Vagina (tissue), 2 donors: ENCODE measurements at regions not wholly inside any gene's neighbourhood (a gene's known extent, or its start where the extent isn't known, plus 50 kb on each side); places are given as distances from the start of the nearest gene placed in this dataset.
"Not testable (repeated sequence)": the region's sequence is repeated elsewhere in the genome, so short reads cannot be mapped to it uniquely, and the experiment has no call there.

Experiments
- DNase-seq, 2 donors: peaks; one replicate each; pipeline ENCODE4 v3.0.0-alpha.2; 2017; ENCODE audit errors: extremely low spot score in 2 of 2
- H3K27ac ChIP-seq: fragments of 200-600 bp; sonication (generic); one replicate; pipeline ENCODE4 v1.5.1; 2019
- H3K27me3 ChIP-seq: fragments of 200-600 bp; sonication (generic); one replicate; pipeline ENCODE4 v1.5.1; 2019
- H3K36me3 ChIP-seq, 2 donors: fragments of 200-600 bp; sonication (generic); one replicate each; pipeline ENCODE4 v1.5.1; 2017 to 2019
- H3K4me1 ChIP-seq: fragments of 200-600 bp; sonication (generic); one replicate; pipeline ENCODE4 v1.5.1; 2019
- H3K4me3 ChIP-seq, 2 donors: fragments of 200-600 bp; sonication (generic); 1 replicate in 1 of 2; 2 replicates in 1 of 2; pipeline ENCODE4 v1.5.1; 2016 to 2019
- H3K9me3 ChIP-seq: fragments of 200-600 bp; sonication (generic); one replicate; pipeline ENCODE4 v1.5.1; 2019
- CTCF ChIP-seq, 3 experiments: fragments of 450-650 bp in 2 of 3; fragments of 200-600 bp in 1 of 3; sonication (generic) in 1 of 3; IDR thresholded peaks; one replicate each; pipeline ENCODE4 v1.5.1; 2017 to 2019; ENCODE audit warnings: antibody characterized with exemption in 3 of 3, mild to moderate bottlenecking in 2 of 3, moderate library complexity in 2 of 3
- POLR2A ChIP-seq, 2 donors: fragments of 450-650 bp; IDR thresholded peaks; one replicate each; pipeline ENCODE4 v1.6.1; 2017; ENCODE audit warnings: antibody characterized with exemption in 2 of 2, mild to moderate bottlenecking in 2 of 2, moderate library complexity in 2 of 2
- POLR2AphosphoS5 ChIP-seq, 2 donors: sonication (generic); formaldehyde crosslinking; IDR thresholded peaks; one replicate each; pipeline ENCODE4 v1.9.0; 2017; ENCODE audit warnings: antibody characterized with exemption in 2 of 2, mild to moderate bottlenecking in 2 of 2, low read depth in 1 of 2; ENCODE audit not compliant: insufficient read depth in 1 of 2
- intact Hi-C: fragments of 100-400 bp; cut with DNase I; formaldehyde crosslinking; loops from one replicate; pipeline ENCODE4 v1.15.1; 2023

GRCh38 chr4:159416996-159417395 lies 314.1 kb downstream of the RAPGEF2 start:
- intact Hi-C loops = no loop called here

GRCh38 chr4:159420162-159421057 lies 317.5 kb downstream of the RAPGEF2 start:
- Histone ChIP-seq H3K36me3 (no peaks in the 10 kb centered on the region), H3K4me1 (no peaks in the 10 kb centered on the region), H3K27ac (no peak overlapping the region), H3K9me3 (no peaks in the 10 kb centered on the region), H3K4me3 (no peak overlapping the region), H3K27me3 (no peaks in the 10 kb centered on the region)
- TF ChIP-seq CTCF (IDR thresholded peaks at IDR 0.05) (no peak), POLR2A (IDR thresholded peaks at IDR 0.05) (no peak), POLR2AphosphoS5 (IDR thresholded peaks at IDR 0.05; ENCODE audit: insufficient read depth in 1 of 2, low read depth in 1 of 2) (no peak)
- intact Hi-C loops = no loop called here
- no peak for DNase-seq

More at GRCh38 chr4:159416996-159417395, 314.1 kb downstream of the RAPGEF2 start:
- no peak for TF ChIP-seq POLR2AphosphoS5 (IDR thresholded peaks at IDR 0.05; ENCODE audit: insufficient read depth in 1 of 2, low read depth in 1 of 2)
- no peak for TF ChIP-seq POLR2A (IDR thresholded peaks at IDR 0.05)
- TF ChIP-seq CTCF (IDR thresholded peaks at IDR 0.05) = no peak
- Histone ChIP-seq H3K27me3 (no peaks in the 10 kb centered on the region), H3K4me1 (no peaks in the 10 kb centered on the region), H3K4me3 (no peak overlapping the region), H3K27ac (no peak overlapping the region), H3K36me3 (no peaks in the 10 kb centered on the region), H3K9me3 (no peaks in the 10 kb centered on the region)
- DNase-seq = no peak

- DNase-seq, H3K4me3 ChIP-seq, H3K27me3 ChIP-seq, H3K4me1 ChIP-seq, intact Hi-C loops, H3K27ac ChIP-seq, H3K36me3 ChIP-seq, H3K9me3 ChIP-seq: not testable (repeated sequence)
Measured at GRCh38 chr4:159421058-159421419, 318.2 kb downstream of the RAPGEF2 start.

GRCh38 chr4:159422019-159422418 lies 319.1 kb downstream of the RAPGEF2 start:
- no peak for DNase-seq
- Histone ChIP-seq H3K36me3 (no peaks in the 10 kb centered on the region), H3K27me3 (no peaks in the 10 kb centered on the region), H3K27ac (no peak overlapping the region), H3K4me3 (no peak overlapping the region), H3K4me1 (no peaks in the 10 kb centered on the region), H3K9me3 (no peaks in the 10 kb centered on the region)
- TF ChIP-seq CTCF (IDR thresholded peaks at IDR 0.05) = no peak
- no peak for TF ChIP-seq POLR2AphosphoS5 (IDR thresholded peaks at IDR 0.05; ENCODE audit: insufficient read depth in 1 of 2, low read depth in 1 of 2)
- TF ChIP-seq POLR2A (IDR thresholded peaks at IDR 0.05) = no peak
- intact Hi-C loops = no loop called here

GRCh38 chr4:159422626-159423025 lies 319.7 kb downstream of the RAPGEF2 start:
- Histone ChIP-seq H3K27me3 (no peaks in the 10 kb centered on the region), H3K9me3 (no peaks in the 10 kb centered on the region), H3K4me3 (no peak overlapping the region), H3K27ac (no peak overlapping the region), H3K4me1 (no peaks in the 10 kb centered on the region), H3K36me3 (no peaks in the 10 kb centered on the region)
- no peak for DNase-seq
- intact Hi-C loops = no loop called here
- TF ChIP-seq POLR2A (IDR thresholded peaks at IDR 0.05) = no peak
- TF ChIP-seq POLR2AphosphoS5 (IDR thresholded peaks at IDR 0.05; ENCODE audit: insufficient read depth in 1 of 2, low read depth in 1 of 2) = no peak
- TF ChIP-seq CTCF (IDR thresholded peaks at IDR 0.05) = no peak
